Spleen (tissue), 11 donors: ENCODE measurements at regions not wholly inside any gene's neighbourhood (a gene's known extent, or its start where the extent isn't known, plus 50 kb on each side); places are given as distances from the start of the nearest gene placed in this dataset.

Experiments used
- DNase-seq: peaks from one replicate; pipeline ENCODE4 v3.0.0-alpha.2; 2020
- H3K27ac ChIP-seq, 8 donors: fragments of 200-600 bp; sonication (generic) in 7 of 8; 1 replicate in 4 of 8; 2 replicates in 4 of 8; pipeline versions ENCODE4 v1.5.0 to v1.8.0; 2016 to 2021; ENCODE audit warnings: inconsistent platforms in 4 of 8, mild to moderate bottlenecking in 4 of 8, moderate library complexity in 1 of 8
- H3K27me3 ChIP-seq, 7 donors: fragments of 200-600 bp; sonication (generic) in 6 of 7; replicated peaks in 1 of 7; 1 replicate in 4 of 7; 2 replicates in 3 of 7; pipeline versions ENCODE4 v1.5.0 to v1.8.0; 2016 to 2021; ENCODE audit warnings: inconsistent platforms in 3 of 7, mild to moderate bottlenecking in 1 of 7
- H3K36me3 ChIP-seq, 6 donors: fragments of 200-600 bp; sonication (generic) in 5 of 6; 1 replicate in 4 of 6; 2 replicates in 2 of 6; pipeline versions ENCODE4 v1.5.0 to v1.8.0; 2016 to 2021; ENCODE audit warnings: inconsistent platforms in 2 of 6
- H3K4me1 ChIP-seq, 6 donors: fragments of 200-600 bp; sonication (generic) in 5 of 6; 1 replicate in 3 of 6; 2 replicates in 3 of 6; pipeline versions ENCODE4 v1.5.0 to v1.8.0; 2016 to 2021; ENCODE audit warnings: inconsistent platforms in 3 of 6
- H3K4me3 ChIP-seq, 8 donors: fragments of 200-600 bp; sonication (generic) in 7 of 8; 1 replicate in 4 of 8; 2 replicates in 4 of 8; pipeline versions ENCODE4 v1.5.0 to v1.8.0; 2016 to 2021; ENCODE audit warnings: inconsistent platforms in 4 of 8, mild to moderate bottlenecking in 4 of 8, moderate library complexity in 2 of 8
- H3K9me3 ChIP-seq, 8 donors: fragments of 200-600 bp; sonication (generic) in 7 of 8; 1 replicate in 4 of 8; 2 replicates in 4 of 8; pipeline versions ENCODE4 v1.5.0 to v1.8.0; 2016 to 2021; ENCODE audit warnings: inconsistent platforms in 4 of 8
- POLR2A ChIP-seq, 3 donors: fragments of 450-650 bp; IDR thresholded peaks; one replicate each; pipeline ENCODE4 v1.5.1; 2017; ENCODE audit warnings: antibody characterized with exemption in 3 of 3, mild to moderate bottlenecking in 1 of 3
- POLR2AphosphoS5 ChIP-seq, 3 donors: sonication (generic); formaldehyde crosslinking; IDR thresholded peaks; one replicate each; pipeline ENCODE4 v1.5.1; 2017; ENCODE audit warnings: antibody characterized with exemption in 3 of 3
- WGBS, 5 donors: extraction: QIAGEN DNeasy Blood & Tissue Kit in 3 of 5; methylation state at CpG; one replicate each; pipeline versions ENCODE4 v1.1.5 to v1.1.7; 2013 to 2018; 5-methylcytosine and 5-hydroxymethylcytosine counted together
- intact Hi-C: fragments of 100-400 bp; cut with DNase I; formaldehyde crosslinking; loops from one replicate; pipeline ENCODE4 v1.15.0; 2023; ENCODE audit warnings: low total_unique reads
- TF ChIP-seq, protein P1 (sequence below), 11 experiments: fragments of 200-600 bp in 7 of 11; fragments of 450-650 bp in 4 of 11; sonication (generic) in 4 of 11; IDR thresholded peaks in 8 of 11; conservative IDR thresholded peaks in 3 of 11; 1 replicate in 7 of 11; 2 replicates in 4 of 11; pipeline versions ENCODE4 v1.4.0 to v1.8.0; 2016 to 2021; ENCODE audit warnings: antibody characterized with exemption in 11 of 11, inconsistent platforms in 4 of 11, mild to moderate bottlenecking in 1 of 11
- donor health status: healthy with polysubstance abuse.
- donor health status: DM: no; HTN: no; CAD: no; lungs with moderate emphysema.
- donor health status: DM: no; HTN: no; CAD: no.
- donor health status: Bipolar disorder and iron deficiency.
- donor health status: healthy.
- donor health status: DM: no; HTN: no; CAD: no.
- donor health status: DM: yes; HTN: yes; CAD: no.

DNA sequence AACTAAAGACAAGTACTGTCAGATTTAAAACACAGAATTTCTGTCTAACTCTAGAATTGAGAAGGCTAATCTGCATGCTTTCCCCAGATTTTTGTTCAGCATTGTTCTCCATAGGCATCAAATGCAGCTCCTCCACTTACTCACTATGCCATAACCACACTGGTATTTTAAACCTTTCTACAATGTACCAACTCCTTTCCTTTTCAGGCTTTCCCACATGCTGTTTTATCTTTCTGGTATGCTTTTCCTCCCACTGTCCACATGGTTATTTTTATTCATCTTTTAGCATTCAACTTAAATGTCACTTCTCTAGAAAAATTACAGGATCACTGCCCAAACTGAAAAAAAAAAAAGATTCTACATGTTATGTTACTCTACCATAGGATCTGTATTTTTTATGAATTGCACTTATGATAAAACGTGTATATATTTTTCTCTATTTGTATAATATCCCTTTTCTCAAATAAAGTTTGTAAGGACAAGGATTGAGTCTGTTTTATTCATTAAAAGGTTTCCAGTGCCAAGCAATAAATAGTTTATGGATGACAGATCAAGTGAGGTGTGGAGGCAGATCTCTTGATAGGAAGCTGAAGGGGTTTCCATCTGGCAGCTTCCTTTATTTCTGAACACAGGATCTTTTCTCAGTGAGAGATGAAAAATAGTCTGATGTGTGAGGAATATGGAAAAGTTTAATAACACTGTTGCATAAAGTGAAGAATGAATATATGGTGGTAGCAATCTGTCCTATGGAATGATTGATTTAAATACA is 1064.5 kb downstream of the ZPLD1 start:
- TF ChIP-seq POLR2A (IDR thresholded peaks at IDR 0.05) (no peak), POLR2AphosphoS5 (IDR thresholded peaks at IDR 0.05) (no peak)
- TF ChIP-seq, protein P1, sequence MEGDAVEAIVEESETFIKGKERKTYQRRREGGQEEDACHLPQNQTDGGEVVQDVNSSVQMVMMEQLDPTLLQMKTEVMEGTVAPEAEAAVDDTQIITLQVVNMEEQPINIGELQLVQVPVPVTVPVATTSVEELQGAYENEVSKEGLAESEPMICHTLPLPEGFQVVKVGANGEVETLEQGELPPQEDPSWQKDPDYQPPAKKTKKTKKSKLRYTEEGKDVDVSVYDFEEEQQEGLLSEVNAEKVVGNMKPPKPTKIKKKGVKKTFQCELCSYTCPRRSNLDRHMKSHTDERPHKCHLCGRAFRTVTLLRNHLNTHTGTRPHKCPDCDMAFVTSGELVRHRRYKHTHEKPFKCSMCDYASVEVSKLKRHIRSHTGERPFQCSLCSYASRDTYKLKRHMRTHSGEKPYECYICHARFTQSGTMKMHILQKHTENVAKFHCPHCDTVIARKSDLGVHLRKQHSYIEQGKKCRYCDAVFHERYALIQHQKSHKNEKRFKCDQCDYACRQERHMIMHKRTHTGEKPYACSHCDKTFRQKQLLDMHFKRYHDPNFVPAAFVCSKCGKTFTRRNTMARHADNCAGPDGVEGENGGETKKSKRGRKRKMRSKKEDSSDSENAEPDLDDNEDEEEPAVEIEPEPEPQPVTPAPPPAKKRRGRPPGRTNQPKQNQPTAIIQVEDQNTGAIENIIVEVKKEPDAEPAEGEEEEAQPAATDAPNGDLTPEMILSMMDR (IDR thresholded peaks at IDR 0.05 in 8 of 11, conservative IDR thresholded peaks at IDR 0.05 in 3 of 11): no peak
- H3K9me3 ChIP-seq: no peaks in the 10 kb centered on the region
- H3K4me3 ChIP-seq: no peak overlapping the region
- DNase-seq: no peak
- no peaks in the 10 kb centered on the region for H3K36me3 ChIP-seq
- no peaks in the 10 kb centered on the region for H3K27me3 ChIP-seq
- H3K4me1 ChIP-seq: no peaks in the 10 kb centered on the region
- no peak overlapping the region for H3K27ac ChIP-seq
- intact Hi-C loops: no loop called here
- WGBS, 5 donors: 43 to 76% (median 51%) methylated on average over 1 of the region's 1 CpG

DNA sequence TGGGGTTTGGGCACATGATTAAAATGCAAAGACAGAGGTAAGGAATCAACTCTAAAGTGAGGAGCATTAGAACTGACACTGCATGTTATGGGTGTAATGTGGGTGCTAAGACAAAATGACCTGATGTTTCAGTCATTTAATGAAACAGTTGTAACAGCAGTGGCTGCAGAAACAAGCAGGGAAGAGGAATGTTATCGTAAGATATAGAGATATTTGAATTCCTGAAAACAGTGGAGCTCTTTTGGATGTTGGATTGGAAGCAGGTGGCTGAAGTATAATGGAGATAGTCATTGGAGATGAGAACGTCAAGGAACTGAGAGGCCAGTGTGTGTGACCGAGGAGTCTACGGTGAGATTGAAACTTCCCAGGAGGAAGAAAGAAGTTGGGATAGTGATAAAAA is 1065.2 kb downstream of the ZPLD1 start:
- TF ChIP-seq, protein P1 (IDR thresholded peaks at IDR 0.05 in 8 of 11, conservative IDR thresholded peaks at IDR 0.05 in 3 of 11): no peak
- TF ChIP-seq POLR2AphosphoS5 (IDR thresholded peaks at IDR 0.05) (no peak), POLR2A (IDR thresholded peaks at IDR 0.05) (no peak)
- intact Hi-C loops: no loop called here
- DNase-seq: no peak
- H3K4me1 ChIP-seq: no peaks in the 10 kb centered on the region
- H3K9me3 ChIP-seq: no peaks in the 10 kb centered on the region
- H3K27ac ChIP-seq: no peak overlapping the region
- WGBS, 5 donors: 82 to 94% (median 91%) methylated on average over 4 of the region's 4 CpGs
- no peak overlapping the region for H3K4me3 ChIP-seq
- H3K27me3 ChIP-seq: no peaks in the 10 kb centered on the region
- H3K36me3 ChIP-seq: no peaks in the 10 kb centered on the region

DNA sequence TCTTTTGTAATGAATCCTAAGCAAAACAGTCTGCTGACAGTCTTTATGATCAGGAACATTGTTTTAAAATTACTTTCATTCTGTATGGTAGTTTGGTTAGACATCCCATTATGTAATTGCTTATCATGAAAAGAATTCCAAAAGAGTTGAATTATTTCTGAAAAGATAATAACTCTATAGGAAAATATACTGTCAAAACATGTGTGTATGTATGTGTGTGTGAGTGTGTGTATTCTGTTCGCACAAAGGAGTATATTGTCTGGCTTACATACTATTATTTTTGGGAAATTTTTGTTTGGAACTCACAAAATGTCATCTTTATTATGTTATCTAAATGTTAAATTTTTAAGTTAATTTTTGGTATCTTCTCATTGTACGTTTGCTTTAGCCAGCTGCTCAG is 1075.9 kb downstream of the ZPLD1 start:
- Histone ChIP-seq H3K27me3 (no peaks in the 10 kb centered on the region), H3K4me1 (no peaks in the 10 kb centered on the region), H3K4me3 (no peak overlapping the region), H3K36me3 (no peaks in the 10 kb centered on the region), H3K27ac (no peak overlapping the region), H3K9me3 (peaks cover 0 to 16% (median 9%) of the 10 kb centered on the region in 8 donors)
- TF ChIP-seq POLR2AphosphoS5 (IDR thresholded peaks at IDR 0.05): no peak
- TF ChIP-seq, protein P1 (IDR thresholded peaks at IDR 0.05 in 8 of 11, conservative IDR thresholded peaks at IDR 0.05 in 3 of 11): no peak
- TF ChIP-seq POLR2A (IDR thresholded peaks at IDR 0.05): no peak
- WGBS, 5 donors: 65 to 77% (median 74%) methylated on average over 2 of the region's 2 CpGs
- intact Hi-C loops: no loop called here
- no peak for DNase-seq

DNA sequence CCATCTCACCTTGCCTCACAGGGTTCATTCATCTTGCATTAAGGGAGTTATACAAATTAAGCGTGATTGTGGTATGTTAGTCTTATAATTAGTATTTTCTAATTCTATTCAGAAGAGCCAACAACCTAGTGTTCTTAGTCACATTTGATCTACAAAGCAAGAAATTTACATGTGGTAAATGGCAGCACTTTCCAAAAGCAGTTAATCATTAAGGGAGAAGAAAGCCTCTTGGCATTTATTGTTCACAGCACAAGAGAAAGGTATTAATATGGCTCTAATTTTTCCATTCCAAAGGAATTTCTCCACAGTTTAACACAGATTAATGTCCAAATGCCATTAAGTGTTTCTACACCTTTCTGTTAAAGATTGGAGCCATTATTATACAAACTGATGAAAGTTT is 1077.1 kb downstream of the ZPLD1 start:
- no peak overlapping the region for H3K4me3 ChIP-seq
- no peaks in the 10 kb centered on the region for H3K27me3 ChIP-seq
- H3K36me3 ChIP-seq: no peaks in the 10 kb centered on the region
- H3K9me3 ChIP-seq: peaks cover 0 to 8% (median 2%) of the 10 kb centered on the region in 8 donors
- 86 to 90% (median 88%) methylated on average over 1 of the region's 1 CpG for WGBS, 5 donors
- intact Hi-C loops: no loop called here
- no peak overlapping the region for H3K27ac ChIP-seq
- TF ChIP-seq POLR2AphosphoS5 (IDR thresholded peaks at IDR 0.05): no peak
- TF ChIP-seq POLR2A (IDR thresholded peaks at IDR 0.05): no peak
- TF ChIP-seq, protein P1 (IDR thresholded peaks at IDR 0.05 in 8 of 11, conservative IDR thresholded peaks at IDR 0.05 in 3 of 11): no peak
- no peaks in the 10 kb centered on the region for H3K4me1 ChIP-seq
- no peak for DNase-seq
